HCT116 (cell line): ENCODE measurements at regions not wholly inside any gene's neighbourhood (a gene's known extent, or its start where the extent isn't known, plus 50 kb on each side); places are given as distances from the start of the nearest gene placed in this dataset.

ENCODE experiments used
- EGR1 ChIP-seq: IDR thresholded peaks from 2 replicates; pipeline ENCODE4 v1.6.1; 2012; ENCODE audit warnings: low read depth
- EZH2 ChIP-seq: fragments of 200-600 bp; sonication (generic); IDR thresholded peaks from 2 replicates; pipeline ENCODE4 v1.6.1; 2017; ENCODE audit warnings: antibody characterized with exemption, mixed run types
- POLR2A ChIP-seq: IDR thresholded peaks from 2 replicates; pipeline ENCODE4 v1.7.0; 2011; ENCODE audit warnings: borderline replicate concordance; ENCODE audit not compliant: insufficient read depth, insufficient read length; ENCODE audit errors: extremely low read depth
- RAD21 ChIP-seq: IDR thresholded peaks from 2 replicates; pipeline ENCODE4 v1.6.1; 2012; ENCODE audit warnings: low read depth, mild to moderate bottlenecking
- SP1 ChIP-seq: IDR thresholded peaks from 2 replicates; pipeline ENCODE4 v1.6.1; 2012; ENCODE audit warnings: low read depth
- TCF7L2 ChIP-seq: IDR thresholded peaks from 2 replicates; pipeline ENCODE4 v1.7.0; 2011; ENCODE audit warnings: borderline replicate concordance, inconsistent platforms; ENCODE audit not compliant: insufficient read depth, insufficient read length; ENCODE audit errors: extremely low read depth
- TF ChIP-seq, protein P1 (sequence below): IDR thresholded peaks from 2 replicates; pipeline ENCODE4 v1.6.1; 2012; ENCODE audit warnings: low read depth
- TF ChIP-seq, protein P2 (sequence below), 3 experiments: fragments of 200-600 bp in 1 of 3; sonication (generic) in 1 of 3; IDR thresholded peaks in 2 of 3; conservative IDR thresholded peaks in 1 of 3; 2 replicates each; pipeline ENCODE4 v1.5.1; 2012 to 2017; ENCODE audit warnings: low read depth in 2 of 3, low read length in 2 of 3, antibody characterized with exemption in 1 of 3, borderline replicate concordance in 1 of 3, control low read depth in 1 of 3, mild to moderate bottlenecking in 1 of 3, mixed read lengths in 1 of 3, mixed run types in 1 of 3, moderate library complexity in 1 of 3; ENCODE audit not compliant: insufficient read depth in 1 of 3
- TF ChIP-seq, protein P3 (sequence below): IDR thresholded peaks from 2 replicates; pipeline ENCODE4 v1.6.1; 2012

DNA sequence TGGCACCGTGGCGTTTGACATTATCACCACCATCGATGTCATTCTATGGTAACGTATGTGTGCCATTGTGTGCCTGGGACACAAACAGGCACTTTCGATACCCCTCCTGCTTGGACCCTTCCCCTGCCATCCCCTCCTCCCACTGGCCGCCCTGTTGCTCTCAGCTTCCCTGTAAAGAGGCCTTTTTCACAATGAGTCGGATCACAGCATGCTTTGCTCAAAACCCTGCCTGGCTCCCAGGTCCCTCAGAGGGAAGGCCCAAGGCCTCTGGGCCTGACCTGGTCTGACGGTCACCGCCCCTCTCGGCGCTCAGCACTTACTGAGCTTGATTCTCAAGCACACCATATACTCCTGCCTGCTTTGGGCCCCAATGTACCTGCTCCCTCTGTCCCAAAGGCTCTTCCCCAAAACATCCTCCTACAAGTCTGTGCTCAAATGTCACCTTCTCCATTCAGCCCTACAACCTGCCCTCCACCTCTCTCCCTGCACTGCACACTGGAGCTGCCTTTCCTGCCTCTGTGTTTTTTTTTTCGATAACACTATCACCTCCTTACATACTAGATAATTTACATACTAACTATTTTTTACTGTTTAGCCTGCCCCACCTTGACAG, 303.8 kb downstream of the SOX9 start:
- TF ChIP-seq, protein P1, sequence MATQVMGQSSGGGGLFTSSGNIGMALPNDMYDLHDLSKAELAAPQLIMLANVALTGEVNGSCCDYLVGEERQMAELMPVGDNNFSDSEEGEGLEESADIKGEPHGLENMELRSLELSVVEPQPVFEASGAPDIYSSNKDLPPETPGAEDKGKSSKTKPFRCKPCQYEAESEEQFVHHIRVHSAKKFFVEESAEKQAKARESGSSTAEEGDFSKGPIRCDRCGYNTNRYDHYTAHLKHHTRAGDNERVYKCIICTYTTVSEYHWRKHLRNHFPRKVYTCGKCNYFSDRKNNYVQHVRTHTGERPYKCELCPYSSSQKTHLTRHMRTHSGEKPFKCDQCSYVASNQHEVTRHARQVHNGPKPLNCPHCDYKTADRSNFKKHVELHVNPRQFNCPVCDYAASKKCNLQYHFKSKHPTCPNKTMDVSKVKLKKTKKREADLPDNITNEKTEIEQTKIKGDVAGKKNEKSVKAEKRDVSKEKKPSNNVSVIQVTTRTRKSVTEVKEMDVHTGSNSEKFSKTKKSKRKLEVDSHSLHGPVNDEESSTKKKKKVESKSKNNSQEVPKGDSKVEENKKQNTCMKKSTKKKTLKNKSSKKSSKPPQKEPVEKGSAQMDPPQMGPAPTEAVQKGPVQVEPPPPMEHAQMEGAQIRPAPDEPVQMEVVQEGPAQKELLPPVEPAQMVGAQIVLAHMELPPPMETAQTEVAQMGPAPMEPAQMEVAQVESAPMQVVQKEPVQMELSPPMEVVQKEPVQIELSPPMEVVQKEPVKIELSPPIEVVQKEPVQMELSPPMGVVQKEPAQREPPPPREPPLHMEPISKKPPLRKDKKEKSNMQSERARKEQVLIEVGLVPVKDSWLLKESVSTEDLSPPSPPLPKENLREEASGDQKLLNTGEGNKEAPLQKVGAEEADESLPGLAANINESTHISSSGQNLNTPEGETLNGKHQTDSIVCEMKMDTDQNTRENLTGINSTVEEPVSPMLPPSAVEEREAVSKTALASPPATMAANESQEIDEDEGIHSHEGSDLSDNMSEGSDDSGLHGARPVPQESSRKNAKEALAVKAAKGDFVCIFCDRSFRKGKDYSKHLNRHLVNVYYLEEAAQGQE, result no peak
- no peak for TF ChIP-seq SP1
- no peak for TF ChIP-seq POLR2A
- TF ChIP-seq, protein P2, sequence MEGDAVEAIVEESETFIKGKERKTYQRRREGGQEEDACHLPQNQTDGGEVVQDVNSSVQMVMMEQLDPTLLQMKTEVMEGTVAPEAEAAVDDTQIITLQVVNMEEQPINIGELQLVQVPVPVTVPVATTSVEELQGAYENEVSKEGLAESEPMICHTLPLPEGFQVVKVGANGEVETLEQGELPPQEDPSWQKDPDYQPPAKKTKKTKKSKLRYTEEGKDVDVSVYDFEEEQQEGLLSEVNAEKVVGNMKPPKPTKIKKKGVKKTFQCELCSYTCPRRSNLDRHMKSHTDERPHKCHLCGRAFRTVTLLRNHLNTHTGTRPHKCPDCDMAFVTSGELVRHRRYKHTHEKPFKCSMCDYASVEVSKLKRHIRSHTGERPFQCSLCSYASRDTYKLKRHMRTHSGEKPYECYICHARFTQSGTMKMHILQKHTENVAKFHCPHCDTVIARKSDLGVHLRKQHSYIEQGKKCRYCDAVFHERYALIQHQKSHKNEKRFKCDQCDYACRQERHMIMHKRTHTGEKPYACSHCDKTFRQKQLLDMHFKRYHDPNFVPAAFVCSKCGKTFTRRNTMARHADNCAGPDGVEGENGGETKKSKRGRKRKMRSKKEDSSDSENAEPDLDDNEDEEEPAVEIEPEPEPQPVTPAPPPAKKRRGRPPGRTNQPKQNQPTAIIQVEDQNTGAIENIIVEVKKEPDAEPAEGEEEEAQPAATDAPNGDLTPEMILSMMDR (IDR thresholded peaks at IDR 0.05 in 2 of 3, conservative IDR thresholded peaks at IDR 0.05 in 1 of 3; ENCODE audit: borderline replicate concordance in 1 of 3, insufficient read depth in 1 of 3, low read depth in 2 of 3, low read length in 2 of 3), result no peak
- no peak for TF ChIP-seq EGR1
- TF ChIP-seq TCF7L2, result no peak
- TF ChIP-seq, protein P3, sequence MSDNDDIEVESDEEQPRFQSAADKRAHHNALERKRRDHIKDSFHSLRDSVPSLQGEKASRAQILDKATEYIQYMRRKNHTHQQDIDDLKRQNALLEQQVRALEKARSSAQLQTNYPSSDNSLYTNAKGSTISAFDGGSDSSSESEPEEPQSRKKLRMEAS, result no peak
- no peak for TF ChIP-seq EZH2
- TF ChIP-seq RAD21, result no peak
